HCT116 (cell line): ENCODE measurements at regions not wholly inside any gene's neighbourhood (a gene's known extent, or its start where the extent isn't known, plus 50 kb on each side); places are given as distances from the start of the nearest gene placed in this dataset.

Experiments
- ATAC-seq: fragments of 200-7000 bp; cut with Tn5 transposase; 2 replicates; pipeline ENCODE4 v1.9.1; 2020; ENCODE audit warnings: mild to moderate bottlenecking, moderate library complexity
- BruUV-seq: library from RNA; stranded (reverse); fragments of 400-500 nt; replicated peaks from 2 replicates; lab custom pipeline; 2021; lab: Mats Ljungman, UMichigan
- CTCF ChIA-PET: fragments of 300-600 bp; sonication (Branson Sonifier 250); formaldehyde crosslinking; loops from one replicate; lab custom pipeline; 2021; ENCODE audit warnings: antibody characterized with exemption; lab: Charles Lee
- POLR2A ChIA-PET: fragments of 300-600, 350-600 bp; sonication (Branson Sonifier 250); formaldehyde crosslinking; loops from one replicate; lab custom pipeline; 2021; ENCODE audit warnings: antibody characterized with exemption; lab: Charles Lee
- RAD21 ChIA-PET, 2 experiments: fragments of 300-600 bp; sonication (Branson Sonifier 250); formaldehyde crosslinking; loops; one replicate each; lab custom pipeline; 2023; ENCODE audit warnings: low total read pairs in 2 of 2; ENCODE audit not compliant: uncharacterized antibody in 2 of 2, unreplicated experiment in 2 of 2, low non-redundant PET in 1 of 2; lab: Charles Lee
- DNase-seq: peaks from one replicate; pipeline ENCODE4 v3.0.0-alpha.2; 2010; ENCODE audit warnings: low read depth, low spot score
- H2AFZ ChIP-seq: fragments of 200-600 bp; shearing (Covaris generic), sonication (generic); 2 replicates; pipeline ENCODE4 v1.6.1; 2017; ENCODE audit warnings: low read depth, mixed run types, mixed read lengths, antibody characterized with exemption, low read length; ENCODE audit not compliant: poor library complexity, severe bottlenecking
- H3K27ac ChIP-seq: 2 replicates; pipeline ENCODE4 v1.5.1; 2012; ENCODE audit warnings: low read depth, low read length
- H3K27me3 ChIP-seq: fragments of 200-600 bp; sonication (generic); 2 replicates; pipeline ENCODE4 v1.6.1; 2016; ENCODE audit warnings: mixed run types, low read length, mixed read lengths; ENCODE audit not compliant: insufficient read depth
- H3K36me3 ChIP-seq, 2 experiments: fragments of 200-500 bp in 1 of 2; fragments of 200-600 bp in 1 of 2; sonication (Bioruptor generic) in 1 of 2; sonication (generic) in 1 of 2; 2 replicates each; pipeline versions ENCODE4 v1.5.1 to v1.6.1; 2014 to 2016; ENCODE audit warnings: low read length in 2 of 2, inconsistent platforms in 1 of 2, mixed read lengths in 1 of 2, mixed run types in 1 of 2; ENCODE audit not compliant: insufficient read depth in 2 of 2, control insufficient read depth in 1 of 2
- H3K4me1 ChIP-seq, 2 experiments: fragments of 200-600 bp in 1 of 2; sonication (generic) in 1 of 2; 2 replicates each; pipeline versions ENCODE4 v1.5.1 to v1.6.1; 2012 to 2017; ENCODE audit warnings: low read length in 2 of 2, inconsistent platforms in 1 of 2, mild to moderate bottlenecking in 1 of 2, mixed read lengths in 1 of 2, mixed run types in 1 of 2, moderate library complexity in 1 of 2; ENCODE audit not compliant: insufficient read depth in 2 of 2, control insufficient read depth in 1 of 2
- H3K4me2 ChIP-seq: fragments of 200-600 bp; sonication (generic); 2 replicates; pipeline ENCODE4 v1.6.1; 2017; ENCODE audit warnings: mixed run types, low read length, mixed read lengths
- H3K4me3 ChIP-seq, 2 experiments: fragments of 200-600 bp in 1 of 2; sonication (generic) in 1 of 2; replicated peaks in 1 of 2; 2 replicates each; pipeline ENCODE4 v1.5.1; 2011 to 2016; ENCODE audit warnings: low read length in 2 of 2, control low read depth in 1 of 2, low read depth in 1 of 2, mild to moderate bottlenecking in 1 of 2, mixed read lengths in 1 of 2, mixed run types in 1 of 2
- H3K79me2 ChIP-seq: fragments of 200-600 bp; sonication (generic); 2 replicates; pipeline ENCODE4 v1.6.1; 2017; ENCODE audit warnings: mild to moderate bottlenecking, mixed run types, low read length, moderate library complexity, mixed read lengths; ENCODE audit not compliant: insufficient read depth
- H3K9ac ChIP-seq: fragments of 200-600 bp; sonication (generic); 2 replicates; pipeline ENCODE4 v1.6.1; 2016; ENCODE audit warnings: low read length, mixed read lengths
- H3K9me2 ChIP-seq: fragments of 200-600 bp; sonication (generic), shearing (Covaris generic); 2 replicates; pipeline ENCODE4 v1.6.1; 2017; ENCODE audit warnings: mixed run types, mild to moderate bottlenecking, moderate library complexity; ENCODE audit not compliant: insufficient read depth
- H3K9me3 ChIP-seq, 2 experiments: fragments of 200-500 bp in 1 of 2; fragments of 200-600 bp in 1 of 2; sonication (Bioruptor generic) in 1 of 2; sonication (generic) in 1 of 2; 2 replicates each; pipeline ENCODE4 v1.6.1; 2014 to 2017; ENCODE audit warnings: low read length in 2 of 2, mixed read lengths in 2 of 2, inconsistent platforms in 1 of 2, low read depth in 1 of 2, mild to moderate bottlenecking in 1 of 2, mixed run types in 1 of 2, moderate library complexity in 1 of 2; ENCODE audit not compliant: control insufficient read depth in 1 of 2, insufficient read depth in 1 of 2
- H4K20me1 ChIP-seq: fragments of 200-600 bp; sonication (generic), shearing (Covaris generic); 2 replicates; pipeline ENCODE4 v1.6.1; 2017; ENCODE audit warnings: mixed run types, mild to moderate bottlenecking, moderate library complexity; ENCODE audit not compliant: insufficient read depth
- CBX3 ChIP-seq: IDR thresholded peaks from 2 replicates; pipeline ENCODE4 v1.6.1; 2012; ENCODE audit warnings: low read depth
- CEBPB ChIP-seq: IDR thresholded peaks from 2 replicates; pipeline ENCODE4 v1.6.1; 2012; ENCODE audit warnings: low read depth
- FOSL1 ChIP-seq: IDR thresholded peaks from 2 replicates; pipeline ENCODE4 v1.6.1; 2012; ENCODE audit warnings: low read depth
- RAD21 ChIP-seq: IDR thresholded peaks from 2 replicates; pipeline ENCODE4 v1.6.1; 2012; ENCODE audit warnings: low read depth, mild to moderate bottlenecking
- SIN3A ChIP-seq: IDR thresholded peaks from 2 replicates; pipeline ENCODE4 v1.6.1; 2012; ENCODE audit warnings: low read depth
- intact Hi-C: fragments of 100-400 bp; cut with micrococcal nuclease; formaldehyde crosslinking; loops from 2 replicates; pipeline ENCODE4 v1.10.0; 2022
- TF ChIP-seq, protein P1 (sequence below): IDR thresholded peaks from 2 replicates; pipeline ENCODE4 v1.6.1; 2012; ENCODE audit warnings: low read depth
- TF ChIP-seq, protein P2 (sequence below): IDR thresholded peaks from 2 replicates; pipeline ENCODE4 v1.6.1; 2012

DNA sequence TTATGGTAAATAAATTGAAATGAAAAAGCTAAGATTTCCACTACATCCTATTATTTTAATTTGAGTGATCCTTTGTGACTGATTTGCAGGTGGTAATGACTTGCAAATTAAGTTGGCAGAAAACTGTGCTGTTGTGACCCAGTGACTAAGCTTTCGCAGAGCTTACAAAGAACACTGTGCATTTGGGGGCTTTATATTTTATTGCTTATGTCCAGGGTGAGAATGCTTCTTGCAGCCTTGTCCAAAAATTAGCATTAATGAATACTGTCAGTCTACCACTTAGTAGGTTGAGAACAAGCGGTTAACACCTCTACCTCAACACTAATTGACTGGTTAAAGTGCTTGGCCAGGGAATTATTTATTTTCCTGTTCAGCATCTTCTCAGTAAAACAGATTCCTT is 991.3 kb upstream of the DIAPH2 start:
- no peaks in the 10 kb centered on the region for H3K4me1 ChIP-seq
- RAD21 ChIA-PET = no interaction called here
- no peaks in the 10 kb centered on the region for H3K79me2 ChIP-seq
- no peak overlapping the region for H2AFZ ChIP-seq
- H3K27me3 ChIP-seq = no peaks in the 10 kb centered on the region
- H3K9ac ChIP-seq = no peak overlapping the region
- BruUV-seq = no TSS peak
- no peaks in the 10 kb centered on the region for H4K20me1 ChIP-seq
- no peak overlapping the region for H3K27ac ChIP-seq
- no peak for TF ChIP-seq CEBPB
- TF ChIP-seq, protein P1, sequence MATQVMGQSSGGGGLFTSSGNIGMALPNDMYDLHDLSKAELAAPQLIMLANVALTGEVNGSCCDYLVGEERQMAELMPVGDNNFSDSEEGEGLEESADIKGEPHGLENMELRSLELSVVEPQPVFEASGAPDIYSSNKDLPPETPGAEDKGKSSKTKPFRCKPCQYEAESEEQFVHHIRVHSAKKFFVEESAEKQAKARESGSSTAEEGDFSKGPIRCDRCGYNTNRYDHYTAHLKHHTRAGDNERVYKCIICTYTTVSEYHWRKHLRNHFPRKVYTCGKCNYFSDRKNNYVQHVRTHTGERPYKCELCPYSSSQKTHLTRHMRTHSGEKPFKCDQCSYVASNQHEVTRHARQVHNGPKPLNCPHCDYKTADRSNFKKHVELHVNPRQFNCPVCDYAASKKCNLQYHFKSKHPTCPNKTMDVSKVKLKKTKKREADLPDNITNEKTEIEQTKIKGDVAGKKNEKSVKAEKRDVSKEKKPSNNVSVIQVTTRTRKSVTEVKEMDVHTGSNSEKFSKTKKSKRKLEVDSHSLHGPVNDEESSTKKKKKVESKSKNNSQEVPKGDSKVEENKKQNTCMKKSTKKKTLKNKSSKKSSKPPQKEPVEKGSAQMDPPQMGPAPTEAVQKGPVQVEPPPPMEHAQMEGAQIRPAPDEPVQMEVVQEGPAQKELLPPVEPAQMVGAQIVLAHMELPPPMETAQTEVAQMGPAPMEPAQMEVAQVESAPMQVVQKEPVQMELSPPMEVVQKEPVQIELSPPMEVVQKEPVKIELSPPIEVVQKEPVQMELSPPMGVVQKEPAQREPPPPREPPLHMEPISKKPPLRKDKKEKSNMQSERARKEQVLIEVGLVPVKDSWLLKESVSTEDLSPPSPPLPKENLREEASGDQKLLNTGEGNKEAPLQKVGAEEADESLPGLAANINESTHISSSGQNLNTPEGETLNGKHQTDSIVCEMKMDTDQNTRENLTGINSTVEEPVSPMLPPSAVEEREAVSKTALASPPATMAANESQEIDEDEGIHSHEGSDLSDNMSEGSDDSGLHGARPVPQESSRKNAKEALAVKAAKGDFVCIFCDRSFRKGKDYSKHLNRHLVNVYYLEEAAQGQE = no peak
- TF ChIP-seq RAD21 = no peak
- no peaks in the 10 kb centered on the region for H3K9me2 ChIP-seq
- intact Hi-C loops = no loop called here
- no peak overlapping the region for H3K4me3 ChIP-seq
- no peak for ATAC-seq
- DNase-seq = no peak
- POLR2A ChIA-PET = no interaction called here
- CTCF ChIA-PET = no interaction called here
- no peaks in the 10 kb centered on the region for H3K9me3 ChIP-seq
- no peak overlapping the region for H3K4me2 ChIP-seq
- H3K36me3 ChIP-seq = no peaks in the 10 kb centered on the region

DNA sequence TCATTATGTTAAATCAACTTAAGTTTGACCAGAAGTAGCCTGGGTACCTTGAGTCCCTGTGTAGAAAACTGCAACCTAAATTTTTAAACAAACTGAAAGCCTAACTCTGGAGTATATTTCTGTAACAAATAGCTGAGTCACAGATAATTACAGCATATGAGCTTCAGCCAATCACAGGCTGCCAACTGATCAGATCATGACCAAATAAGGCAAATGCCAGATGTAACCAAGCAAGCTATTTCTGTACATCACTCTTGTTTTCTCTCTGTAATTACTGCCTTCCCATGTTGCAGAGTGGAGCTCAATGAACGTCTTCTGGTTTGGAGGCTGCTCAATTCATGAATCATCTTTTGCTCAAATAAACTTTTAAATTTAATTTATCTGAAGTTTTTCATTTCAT is 980.9 kb upstream of the DIAPH2 start:
- Histone ChIP-seq H4K20me1 (no peaks in the 10 kb centered on the region), H3K9me2 (no peaks in the 10 kb centered on the region), H3K27ac (no peak overlapping the region), H3K36me3 (no peaks in the 10 kb centered on the region), H3K9ac (no peak overlapping the region), H3K4me1 (no peaks in the 10 kb centered on the region), H3K4me3 (no peak overlapping the region), H3K27me3 (no peaks in the 10 kb centered on the region), H2AFZ (no peak overlapping the region), H3K4me2 (no peak overlapping the region), H3K9me3 (no peaks in the 10 kb centered on the region), H3K79me2 (no peaks in the 10 kb centered on the region)
- BruUV-seq = no TSS peak
- ChIA-PET CTCF (no interaction called here), POLR2A (no interaction called here), RAD21 (no interaction called here)
- DNase-seq (no peak), ATAC-seq (no peak)
- intact Hi-C loops = no loop called here
- TF ChIP-seq FOSL1 = no peak
- TF ChIP-seq SIN3A = no peak
- no peak for TF ChIP-seq CBX3
- TF ChIP-seq, protein P2, sequence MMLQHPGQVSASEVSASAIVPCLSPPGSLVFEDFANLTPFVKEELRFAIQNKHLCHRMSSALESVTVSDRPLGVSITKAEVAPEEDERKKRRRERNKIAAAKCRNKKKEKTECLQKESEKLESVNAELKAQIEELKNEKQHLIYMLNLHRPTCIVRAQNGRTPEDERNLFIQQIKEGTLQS = no peak
- TF ChIP-seq RAD21 = no peak
